Stimulated activated CD4-positive, alpha-beta T cell treated with anti-CD3 and anti-CD28 coated beads, Interleukin-2, amount 100 ng/mL, for 48 hours (primary cell): ENCODE measurements at regions not wholly inside any gene's neighbourhood (a gene's known extent, or its start where the extent isn't known, plus 50 kb on each side); places are given as distances from the start of the nearest gene placed in this dataset.
"Not testable (repeated sequence)": the region's sequence is repeated elsewhere in the genome, so short reads cannot be mapped to it uniquely, and the experiment has no call there.

Experiments used
- DNase-seq, 2 donors: peaks; one replicate each; pipeline ENCODE4 v3.0.0-alpha.2; 2020

DNA sequence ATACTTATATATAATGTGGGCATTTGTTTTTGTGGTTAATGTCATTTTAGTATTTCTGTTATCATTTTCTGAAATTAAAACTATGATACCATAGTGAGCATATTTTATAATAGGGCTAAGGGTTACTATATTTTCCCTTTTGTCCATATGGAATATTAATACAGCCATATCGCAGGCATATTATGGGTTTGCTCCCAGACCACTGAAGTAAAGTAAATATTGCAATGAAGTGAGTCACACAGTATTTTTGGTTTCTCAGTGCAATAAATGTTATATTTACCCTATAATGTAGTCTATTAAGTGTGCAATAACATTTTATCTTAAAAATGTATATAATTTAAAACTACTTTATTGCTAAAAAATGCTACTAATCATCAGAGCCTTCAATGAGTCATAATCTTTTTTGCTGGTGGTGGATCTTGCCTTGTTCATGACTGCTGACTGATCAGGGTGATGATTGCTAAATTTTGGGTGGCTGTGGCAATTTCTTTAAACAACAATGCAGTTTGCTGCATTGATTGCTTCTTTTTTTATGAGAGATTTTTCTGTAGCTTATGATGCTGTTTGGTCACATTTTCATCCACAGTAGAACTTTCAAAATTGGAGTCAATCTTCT is 1044.5 kb upstream of the NOVA1 start:
- DNase-seq = no peak

DNA sequence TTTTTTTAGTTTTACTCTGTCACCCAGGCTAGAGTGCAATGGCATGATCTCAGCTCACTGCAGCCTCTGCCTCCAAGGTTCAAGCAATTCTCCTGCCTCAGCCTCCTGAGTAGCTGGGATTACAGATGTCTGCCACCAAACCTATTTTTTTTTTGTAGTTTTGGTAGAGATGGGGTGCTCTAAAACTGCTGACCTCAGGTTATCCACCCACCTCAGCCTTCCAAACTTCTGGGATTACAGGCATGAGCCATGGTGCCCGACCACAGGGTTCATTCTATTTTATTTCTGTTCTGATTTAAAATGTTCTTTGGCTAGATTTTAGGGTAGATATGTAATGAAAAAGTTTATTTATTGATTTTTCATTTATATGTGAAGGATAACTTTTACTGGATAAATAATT is 1062.8 kb upstream of the NOVA1 start:
- no peak for DNase-seq

GRCh38 chr14:27668531-27668930 is 1070.7 kb upstream of the NOVA1 start:
- DNase-seq = no peak

GRCh38 chr14:27672047-27672446 is 1074.2 kb upstream of the NOVA1 start:
- DNase-seq = no peak

DNA sequence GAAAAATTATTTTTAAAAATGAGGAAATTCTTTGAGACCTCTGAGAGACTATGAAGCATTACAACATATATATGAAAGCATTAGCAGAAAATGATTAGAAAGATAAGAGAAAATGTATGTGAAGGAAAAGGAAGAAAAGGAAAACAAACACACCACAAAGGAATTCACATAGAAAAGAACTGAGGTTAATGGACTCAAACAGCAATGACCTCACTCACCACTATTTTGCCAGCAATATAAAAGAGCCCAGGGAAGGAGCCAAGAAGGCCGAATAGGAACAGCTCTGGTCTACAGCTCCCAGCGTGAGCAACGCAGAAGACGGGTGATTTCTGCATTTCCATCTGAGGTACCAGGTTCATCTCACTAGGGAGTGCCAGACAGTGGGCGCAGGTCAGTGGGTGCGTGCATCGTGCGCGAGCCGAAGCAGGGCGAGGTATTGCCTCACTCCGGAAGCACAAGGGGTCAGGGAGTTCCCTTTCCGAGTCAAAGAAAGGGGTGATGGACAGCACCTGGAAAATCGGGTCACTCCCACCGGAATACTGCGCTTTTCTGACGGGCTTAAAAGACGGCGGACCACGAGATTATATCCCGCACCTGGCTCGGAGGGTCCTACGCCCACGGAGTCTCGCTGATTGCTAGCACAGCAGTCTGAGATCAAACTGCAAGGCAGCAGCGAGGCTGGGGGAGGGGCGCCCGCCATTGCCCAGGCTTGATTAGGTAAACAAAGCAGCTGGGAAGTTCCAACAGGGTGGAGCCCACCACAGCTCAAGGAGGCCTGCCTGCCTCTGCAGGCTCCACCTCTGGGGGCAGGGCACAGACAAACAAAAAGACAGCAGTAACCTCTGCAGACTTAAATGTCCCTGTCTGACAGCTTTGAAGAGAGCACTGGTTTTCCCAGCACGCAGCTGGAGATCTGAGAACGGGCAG is 1075.2 kb upstream of the NOVA1 start:
- not testable (repeated sequence) for DNase-seq

DNA sequence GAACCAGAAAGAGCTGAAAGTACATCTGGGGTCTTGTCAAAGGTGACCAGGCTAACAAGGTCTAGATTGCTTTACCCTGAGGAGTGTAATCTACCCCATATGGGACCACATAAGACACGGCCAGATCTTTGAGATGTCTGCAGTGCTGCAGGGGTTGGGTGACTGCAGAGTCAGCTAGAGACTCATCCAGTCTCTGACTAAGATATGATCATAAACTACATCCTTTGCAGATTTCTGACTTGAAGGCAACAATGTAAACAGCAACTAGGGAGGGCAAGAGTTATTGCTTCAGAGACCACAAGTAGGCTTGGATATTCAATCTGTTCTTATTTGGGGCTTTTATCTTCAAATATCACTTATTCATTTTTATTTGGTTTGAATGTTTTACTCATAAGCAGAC is 1080.5 kb upstream of the FOXG1 start:
- no peak for DNase-seq

DNA sequence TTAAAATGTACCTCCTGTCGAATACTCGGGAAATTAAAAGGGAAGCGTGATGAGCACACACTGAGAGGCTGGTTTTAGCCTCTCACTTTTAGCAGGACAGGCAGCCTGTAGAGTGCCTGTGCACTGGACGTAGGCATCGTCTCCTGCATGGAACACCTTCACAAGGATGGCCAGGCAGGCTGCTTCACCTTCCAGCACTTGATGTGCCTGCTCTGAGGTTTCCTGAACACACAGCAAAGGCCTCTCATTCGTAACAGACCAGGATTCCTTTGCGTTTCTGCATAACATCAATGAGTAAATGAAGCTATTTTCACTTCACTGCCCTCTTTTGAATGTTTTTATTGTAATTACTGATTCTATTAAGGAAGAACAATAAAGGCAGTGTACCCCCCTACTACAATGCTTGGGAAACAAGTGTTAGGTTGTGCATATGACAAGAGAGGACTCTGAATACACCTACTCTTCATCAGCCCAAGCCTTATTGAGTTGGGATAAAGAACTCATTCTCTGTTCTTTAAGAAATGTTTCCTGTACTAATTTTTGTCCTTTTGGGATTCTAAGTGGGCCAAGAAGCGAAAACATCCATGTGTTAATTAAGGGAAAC is 1077.6 kb upstream of the FOXG1 start:
- DNase-seq = no peak

GRCh38 chr14:27712364-27712763 is 1054.2 kb upstream of the FOXG1 start:
- DNase-seq = no peak

DNA sequence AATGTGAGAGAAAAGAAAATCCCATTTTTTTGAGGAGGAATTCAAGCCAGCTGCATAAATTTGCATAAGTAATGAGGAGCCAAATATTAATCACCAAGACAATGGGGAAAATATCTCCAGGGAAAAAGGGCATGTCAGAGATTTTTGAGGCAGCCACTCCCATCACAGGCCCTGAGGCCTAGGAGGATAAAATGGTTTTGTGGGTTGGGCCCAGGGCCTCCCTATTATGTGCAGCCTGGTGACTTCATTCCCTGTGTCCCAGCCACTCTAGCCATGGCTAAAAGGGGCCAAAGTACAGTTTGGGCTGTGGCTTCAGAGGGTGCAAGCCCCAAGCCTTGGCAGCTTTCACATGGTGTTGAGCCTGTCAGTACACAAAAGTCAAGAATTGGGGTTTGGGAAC is 1051.0 kb upstream of the FOXG1 start:
- no peak for DNase-seq

- no peak for DNase-seq
Observed at GRCh38 chr14:27721760-27722159, 1044.8 kb upstream of the FOXG1 start.

DNA sequence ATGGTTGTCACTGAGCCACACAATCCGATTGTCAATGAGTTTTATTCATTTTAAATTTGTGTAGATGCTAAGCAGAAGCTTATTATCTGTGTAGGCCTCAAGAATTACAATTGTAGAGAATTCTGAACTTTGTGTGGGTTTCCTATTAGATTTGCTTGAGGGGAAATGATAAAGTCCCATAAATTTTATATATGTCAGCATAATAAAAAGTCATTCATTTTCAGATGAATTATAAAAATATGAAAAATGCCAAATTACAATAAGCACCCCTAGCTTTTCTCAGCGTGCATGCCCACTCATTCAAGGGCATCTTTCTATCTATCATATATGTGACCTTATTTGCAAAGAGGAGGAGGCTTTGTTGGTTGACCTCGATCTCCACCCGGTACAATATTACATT is 1041.1 kb upstream of the FOXG1 start:
- DNase-seq = no peak

GRCh38 chr14:27727251-27727770 is 1039.3 kb upstream of the FOXG1 start:
- no peak for DNase-seq

GRCh38 chr14:27730204-27730603 is 1036.4 kb upstream of the FOXG1 start:
- no peak for DNase-seq

DNA sequence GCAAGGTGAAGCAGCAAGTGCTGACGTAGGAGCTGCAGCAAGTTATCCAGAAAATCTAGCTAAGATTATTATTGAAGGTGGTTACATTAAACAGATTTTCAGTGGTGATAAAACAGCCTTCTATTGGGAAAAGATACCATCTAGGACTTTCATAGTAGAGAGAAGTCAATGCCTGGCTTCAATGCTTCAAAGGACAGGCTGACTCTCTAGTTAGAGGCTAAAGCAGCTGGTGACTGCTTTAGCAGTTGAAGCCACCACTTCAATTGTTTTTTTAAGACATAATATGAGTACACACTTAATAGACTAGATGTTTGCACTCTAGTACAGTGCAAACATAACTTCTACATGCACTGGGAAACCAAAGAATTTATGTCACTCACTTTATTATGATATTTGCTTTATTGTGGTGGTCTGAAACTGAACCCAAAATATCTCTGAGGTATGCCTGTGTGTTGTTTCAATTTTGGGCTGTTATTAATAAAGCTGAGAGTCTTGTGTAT is 1026.9 kb upstream of the FOXG1 start:
- DNase-seq = no peak

- DNase-seq = no peak
Observed at GRCh38 chr14:27750114-27750513, 1016.5 kb upstream of the FOXG1 start.

DNA sequence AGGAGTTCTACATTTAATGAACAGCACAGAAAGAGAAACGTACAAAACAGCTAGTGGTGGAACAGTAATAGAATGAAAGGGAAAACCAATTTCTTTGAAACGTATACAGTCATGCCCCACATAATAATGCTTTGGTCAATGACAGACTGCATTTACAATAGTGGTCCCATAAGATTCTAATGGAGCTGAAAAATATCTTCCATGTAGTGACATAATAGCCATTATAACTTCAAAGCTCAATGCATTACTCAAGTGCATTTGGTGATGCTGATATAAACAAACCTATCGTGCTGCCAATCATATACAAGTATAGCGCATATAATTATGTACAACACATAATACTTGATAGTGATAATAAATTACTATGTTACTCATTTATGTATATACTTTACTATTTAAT is 1008.9 kb upstream of the FOXG1 start:
- not testable (repeated sequence) for DNase-seq

GRCh38 chr14:27760367-27760766 is 1006.2 kb upstream of the FOXG1 start:
- DNase-seq = not testable (repeated sequence)

- DNase-seq = not testable (repeated sequence)
Observed at GRCh38 chr14:27799066-27800028, 967.2 kb upstream of the FOXG1 start.

- DNase-seq = not testable (repeated sequence)
Observed at GRCh38 chr14:27817746-27818430, 948.7 kb upstream of the FOXG1 start.

DNA sequence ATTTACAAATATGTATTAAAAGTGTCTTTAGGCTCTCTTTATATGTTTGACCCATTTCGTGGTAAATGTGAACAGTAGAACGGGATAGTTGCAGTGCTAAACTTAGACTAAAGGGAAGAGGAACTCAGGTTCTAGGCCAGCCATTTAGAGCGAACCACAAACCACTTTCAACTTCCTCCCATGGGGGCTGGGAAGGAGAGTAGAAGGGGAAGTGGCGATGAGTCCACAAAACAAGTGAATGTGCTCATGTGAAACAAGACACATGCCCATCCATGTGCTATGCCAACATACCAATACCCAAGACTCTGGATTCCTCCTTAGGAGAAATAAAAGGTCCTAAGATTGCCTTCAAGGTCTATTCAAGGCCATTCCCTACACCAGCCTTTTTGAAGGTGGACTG is 940.4 kb upstream of the FOXG1 start:
- DNase-seq = not testable (repeated sequence)

- not testable (repeated sequence) for DNase-seq
Observed at GRCh38 chr14:27831978-27832377, 934.6 kb upstream of the FOXG1 start.

GRCh38 chr14:27833001-27833400 is 933.6 kb upstream of the FOXG1 start:
- not testable (repeated sequence) for DNase-seq
